NCI-H146 treated with DMSO at 0.1 percent for 48 hours (cell line): ENCODE measurements at regions not wholly inside any gene's neighbourhood (a gene's known extent, or its start where the extent isn't known, plus 50 kb on each side); places are given as distances from the start of the nearest gene placed in this dataset.

Experiments used
- DNase-seq: peaks from one replicate; lab custom pipeline; 2025; ENCODE audit not compliant: unreplicated experiment; lab: John Stamatoyannopoulos, UW

DNA sequence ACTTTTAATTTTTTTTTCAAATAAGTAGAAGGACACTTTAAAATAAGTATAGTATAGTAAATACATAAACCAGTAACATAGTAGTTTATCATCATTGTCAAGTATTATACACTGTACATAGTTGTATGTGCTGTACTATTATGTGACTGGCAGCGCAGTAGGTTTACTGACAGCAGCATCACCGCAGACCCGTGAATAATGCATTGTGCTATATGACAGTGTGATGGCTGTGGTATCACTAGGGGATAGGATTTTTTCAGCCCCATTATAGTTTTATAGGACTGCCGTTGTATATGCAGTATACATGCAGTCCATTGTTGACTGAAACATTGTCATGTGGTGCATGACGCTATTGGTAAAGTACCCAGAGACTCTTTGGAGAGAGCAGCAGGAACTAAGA, 306.5 kb downstream of the SQOR start:
- no peak for DNase-seq

DNA sequence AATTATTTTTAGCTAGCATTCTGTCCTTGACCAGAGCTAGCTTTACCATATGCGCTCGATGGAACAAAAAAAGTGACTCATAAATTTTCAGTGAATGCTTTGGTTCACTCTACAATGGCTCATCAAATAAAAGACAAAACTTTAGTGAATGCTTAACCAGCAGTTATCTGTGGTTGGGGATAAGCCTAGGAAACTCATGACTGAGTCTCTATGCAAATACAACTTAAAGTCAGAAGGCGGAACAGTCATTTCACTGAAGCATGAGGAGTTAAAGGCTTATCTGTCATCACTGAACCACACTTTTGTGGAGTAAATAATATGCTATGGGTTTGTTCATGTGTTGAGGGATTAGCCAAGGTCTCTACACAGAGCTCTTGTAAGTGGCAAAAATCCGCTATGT, 308.4 kb downstream of the SQOR start:
- DNase-seq = no peak

GRCh38 chr15:45946111-45946510, 311.3 kb downstream of the SQOR start:
- no peak for DNase-seq

- DNase-seq = no peak
Observed at GRCh38 chr15:45948181-45948621, 313.4 kb downstream of the SQOR start.

DNA sequence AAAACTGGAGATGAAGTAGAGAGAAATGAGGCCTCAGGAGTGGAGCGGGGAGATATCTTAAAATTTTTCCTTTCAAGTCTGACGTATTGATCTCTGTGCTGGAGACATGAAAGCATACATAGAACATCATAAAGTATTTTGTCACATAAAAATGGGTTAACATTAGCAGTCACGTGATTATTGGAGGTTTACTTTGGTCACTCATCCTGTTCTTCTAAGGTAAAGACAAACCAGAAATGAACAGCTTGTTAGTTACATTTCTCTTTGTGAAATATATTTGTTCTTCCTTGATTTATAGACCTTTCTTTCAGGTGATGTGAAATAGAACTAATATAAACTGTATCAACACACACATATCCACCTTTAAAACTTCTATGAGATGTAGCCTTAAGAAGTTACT, 324.1 kb downstream of the SQOR start:
- DNase-seq = no peak

DNA sequence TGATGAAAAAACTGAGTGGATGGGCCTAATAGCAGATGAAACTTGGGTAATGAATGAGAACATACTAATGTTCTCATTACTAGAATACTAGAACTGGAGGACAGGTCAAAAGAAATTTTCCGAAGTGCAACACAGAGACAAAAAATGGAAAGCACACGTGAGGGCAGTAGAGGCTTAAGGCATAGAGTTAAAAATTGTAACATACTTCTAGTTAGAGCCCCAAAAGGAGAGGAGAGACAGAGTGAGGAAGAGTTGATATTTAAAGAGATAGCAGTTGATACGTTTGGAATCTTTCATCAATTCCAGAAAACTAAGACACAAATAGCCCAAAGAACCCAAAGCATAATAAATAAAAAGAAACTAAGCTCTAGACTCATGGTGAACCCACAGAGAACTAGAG, 327.9 kb downstream of the SQOR start:
- DNase-seq = no peak

DNA sequence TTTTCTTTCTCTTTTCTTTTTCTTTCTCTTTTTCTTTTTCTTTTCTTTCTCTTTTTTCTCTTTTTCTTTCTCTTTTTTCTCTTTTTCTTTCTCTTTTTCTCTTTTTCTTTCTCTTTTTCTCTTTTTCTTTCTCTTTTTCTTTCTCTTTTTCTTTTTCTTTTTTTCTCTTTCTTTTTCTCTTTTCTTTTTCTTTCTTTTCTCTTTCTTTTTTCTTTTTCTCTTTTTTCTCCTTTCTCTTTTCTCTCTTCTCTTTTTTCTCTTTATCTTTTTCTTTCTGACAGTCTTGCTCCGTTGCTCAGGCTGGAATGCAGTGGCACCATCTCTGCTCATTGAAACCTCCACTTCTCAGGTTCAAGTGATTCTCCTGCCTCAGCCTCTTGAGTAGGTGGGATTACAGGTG, 335.7 kb downstream of the SQOR start:
- DNase-seq = no peak

GRCh38 chr15:45980366-45980765, 345.5 kb downstream of the SQOR start:
- no peak for DNase-seq

DNA sequence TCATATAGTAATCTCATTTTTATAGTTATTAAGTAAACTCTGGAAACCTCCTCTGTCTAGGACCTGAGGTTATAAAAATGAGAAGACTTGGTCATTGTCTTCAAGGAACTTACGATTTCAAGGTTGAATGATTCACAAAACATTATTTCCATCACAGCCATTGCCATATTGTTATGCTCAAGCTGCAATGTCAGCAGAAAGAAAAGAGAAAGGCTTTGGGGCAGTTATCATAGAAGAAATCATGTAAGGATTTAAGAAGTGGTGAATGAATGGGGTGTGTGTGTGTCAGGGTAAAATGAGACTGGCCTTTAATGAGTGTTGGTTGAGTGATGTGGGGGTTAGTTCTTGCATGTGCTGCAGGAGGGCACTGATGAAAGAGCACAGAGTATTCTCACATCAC, 346.8 kb downstream of the SQOR start:
- no peak for DNase-seq

DNA sequence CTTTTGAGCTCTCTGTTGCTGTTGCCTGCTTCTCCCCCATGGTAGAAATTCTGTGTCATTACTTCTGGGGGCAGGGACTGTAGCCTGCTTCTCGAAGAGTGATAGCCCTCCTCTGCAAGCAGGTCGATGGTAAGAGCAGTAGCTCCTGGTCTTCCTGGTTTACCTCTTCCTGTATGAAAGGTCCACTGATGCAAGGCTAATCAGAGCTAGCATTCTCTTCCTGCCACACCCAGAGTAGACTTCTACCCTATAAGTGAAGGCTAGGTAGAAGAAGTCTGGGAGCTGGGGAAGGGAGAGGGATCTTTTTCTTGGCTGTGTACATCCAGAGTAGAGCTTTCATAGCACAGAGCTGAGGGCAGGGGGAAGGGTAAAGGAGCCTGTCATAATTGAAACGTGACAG, 357.0 kb downstream of the SQOR start:
- DNase-seq = no peak

DNA sequence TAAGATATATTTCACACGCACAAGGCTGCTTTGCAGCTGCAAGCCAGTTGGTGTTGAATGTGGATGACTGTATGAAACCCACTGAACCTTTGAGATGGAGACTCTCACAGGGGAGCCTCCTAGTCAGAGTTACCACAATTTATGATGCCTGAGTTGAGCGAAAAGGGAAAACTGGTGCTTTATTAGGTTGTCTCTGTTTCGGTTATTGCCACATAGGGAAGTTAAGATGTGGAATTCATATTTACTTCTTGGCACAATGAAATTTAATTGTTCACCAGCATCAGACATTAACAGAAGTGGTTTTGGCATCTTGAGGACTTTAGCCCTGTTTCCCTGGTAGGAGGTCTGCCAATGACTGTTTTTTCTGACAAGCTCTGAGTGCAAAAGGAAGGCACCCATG, 358.2 kb downstream of the SQOR start:
- no peak for DNase-seq

DNA sequence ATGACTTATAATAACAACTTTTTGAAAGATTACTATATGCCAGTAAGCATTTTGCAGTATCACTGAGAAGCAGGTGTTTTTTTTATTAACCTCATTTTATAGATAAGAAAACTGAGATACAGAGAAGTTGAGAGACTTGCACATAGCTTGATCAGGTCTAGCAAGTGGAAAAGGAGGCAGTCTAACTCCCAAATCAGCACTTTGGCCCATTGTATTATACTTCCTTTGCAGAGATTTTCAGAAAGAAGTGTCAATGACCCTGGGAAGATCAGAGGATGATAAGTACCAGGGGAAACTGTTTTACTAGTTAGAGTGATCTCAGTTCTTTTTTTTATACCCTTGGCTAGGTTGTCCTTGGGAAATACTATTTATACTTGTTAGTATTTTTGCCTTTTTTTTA, 358.7 kb downstream of the SQOR start:
- no peak for DNase-seq

DNA sequence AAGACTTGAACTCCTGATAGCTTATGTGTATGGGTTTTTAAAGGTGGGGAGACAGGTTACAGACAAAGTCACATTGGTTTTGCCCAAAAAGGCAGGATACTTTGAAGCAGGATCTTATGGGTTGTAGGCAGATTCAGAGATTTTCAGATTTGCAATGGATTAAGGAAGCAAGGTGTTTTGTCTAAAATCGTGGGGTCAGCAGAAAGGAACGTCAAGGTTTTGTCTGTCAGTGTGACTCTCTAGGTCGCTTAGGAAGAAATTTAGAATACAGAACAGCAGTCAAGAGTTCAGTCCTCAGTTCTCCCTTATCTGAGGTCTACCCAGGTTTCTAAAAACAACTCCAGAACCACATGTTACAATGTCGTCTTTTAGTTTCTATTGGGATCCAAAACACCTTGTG, 361.0 kb downstream of the SQOR start:
- DNase-seq = no peak

DNA sequence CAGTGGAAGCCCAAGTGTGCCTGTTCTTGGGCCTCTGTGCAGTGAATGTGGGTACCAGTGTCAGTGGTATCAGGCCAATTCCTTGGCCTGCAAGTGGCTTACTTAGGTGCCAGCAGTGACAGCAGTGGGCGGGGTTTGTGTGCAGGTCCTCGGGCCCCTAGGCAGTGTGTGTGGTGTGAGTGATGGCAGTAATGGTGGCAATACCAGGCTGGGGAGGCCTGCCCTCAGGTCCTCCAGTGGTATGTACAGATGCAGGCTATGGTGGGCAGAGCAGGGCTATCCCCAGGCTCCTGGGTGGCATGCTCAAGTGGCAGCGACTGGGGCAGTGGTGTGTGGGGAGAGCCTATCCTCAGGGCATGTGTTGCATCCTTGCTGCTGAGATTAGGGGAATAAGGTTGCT, 379.7 kb downstream of the SQOR start:
- no peak for DNase-seq

- DNase-seq = no peak
Observed at GRCh38 chr15:46034755-46035154, 399.9 kb downstream of the SQOR start.

GRCh38 chr15:46039703-46040102, 404.9 kb downstream of the SQOR start:
- DNase-seq = no peak

DNA sequence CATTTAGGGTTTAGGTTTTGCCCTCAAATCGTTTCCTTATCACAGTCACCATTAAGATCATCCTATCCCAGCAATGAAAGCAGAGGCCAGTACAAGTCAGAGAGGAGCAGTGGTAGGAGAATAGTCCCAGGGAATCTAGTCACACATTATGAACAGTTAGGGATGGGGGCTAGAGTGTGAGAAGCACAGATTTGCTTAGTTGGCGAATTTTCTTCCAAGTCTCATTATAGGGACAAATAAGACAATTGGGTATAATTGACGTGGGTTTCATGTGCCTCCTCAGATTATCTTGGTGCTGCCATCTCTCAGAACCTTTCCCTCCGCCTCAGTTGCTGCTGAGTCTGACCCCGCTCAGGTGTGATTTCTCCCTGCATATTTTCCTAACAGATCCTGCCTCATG, 407.1 kb downstream of the SQOR start:
- DNase-seq = no peak

DNA sequence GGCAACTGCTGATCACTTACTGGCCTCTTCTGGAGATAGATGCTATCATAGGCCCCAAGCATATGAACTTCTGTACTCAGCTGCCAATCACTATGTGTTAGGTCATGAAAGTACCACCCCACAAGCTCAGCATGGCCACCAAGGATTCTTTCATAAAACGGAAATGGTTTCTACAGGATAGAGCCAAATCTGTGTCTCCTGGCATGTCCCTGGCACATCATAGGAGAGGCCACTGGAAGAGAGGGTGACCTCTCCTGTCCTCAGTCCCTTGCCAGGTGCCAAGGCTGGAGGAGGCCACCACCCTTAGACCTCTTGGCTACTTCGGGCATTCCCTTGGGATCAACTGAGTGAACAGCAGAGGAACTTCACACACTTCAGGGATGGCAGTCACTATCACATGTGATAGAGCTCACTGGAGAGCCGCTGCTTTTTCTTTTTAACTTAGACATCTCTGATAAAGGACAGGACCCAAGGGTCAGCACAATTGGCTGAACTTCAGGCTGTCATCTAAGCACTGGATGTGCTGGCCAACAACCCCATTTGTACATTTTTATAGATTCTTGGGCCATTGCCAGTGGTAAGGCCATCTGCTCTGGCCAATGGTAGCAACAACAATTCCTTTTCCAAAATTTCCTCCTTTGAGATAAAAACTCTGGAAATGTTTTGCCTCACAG, 425.2 kb downstream of the SQOR start:
- DNase-seq = no peak

DNA sequence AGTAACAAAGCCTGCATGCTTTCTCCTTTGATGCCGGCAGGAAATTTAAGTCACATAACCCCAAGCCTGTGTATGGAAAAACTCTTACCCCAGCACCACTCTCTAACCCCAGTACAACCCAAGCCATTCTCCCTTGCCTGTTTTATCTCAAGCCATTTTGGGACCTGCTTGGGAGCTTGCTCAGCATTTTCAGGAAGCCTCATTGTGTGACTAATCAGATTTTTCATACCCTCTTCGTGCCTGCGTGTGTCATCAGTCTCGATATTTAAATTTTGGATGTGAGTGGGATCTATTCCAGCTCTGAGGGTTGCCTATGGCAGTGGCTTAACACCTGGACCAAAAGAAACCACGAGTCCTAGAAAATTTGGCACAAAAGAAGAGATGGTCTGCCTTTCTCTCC, 426.2 kb downstream of the SQOR start:
- no peak for DNase-seq

DNA sequence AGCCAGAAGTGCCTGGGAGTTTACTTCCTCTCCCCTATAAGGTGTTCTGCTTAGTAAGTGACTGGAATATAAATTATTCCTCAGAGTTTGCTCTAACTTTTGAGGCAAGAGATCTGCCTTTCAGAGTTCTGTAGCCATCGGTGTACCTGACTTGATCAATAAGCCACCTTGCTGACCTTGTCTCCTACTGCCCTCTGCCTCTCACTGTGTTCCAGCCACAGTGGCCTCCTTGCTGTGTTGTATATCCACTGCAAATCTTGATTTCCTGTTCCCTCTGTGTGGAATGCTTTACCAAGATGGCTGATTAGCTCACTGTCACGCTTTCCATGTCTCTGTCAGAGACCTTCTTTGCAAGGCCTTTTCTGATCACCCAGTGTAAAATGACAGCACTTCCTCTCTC, 442.4 kb downstream of the SQOR start:
- no peak for DNase-seq

GRCh38 chr15:46079046-46079445, 444.2 kb downstream of the SQOR start:
- DNase-seq = no peak

- peak; percentile 76 for DNase-seq
Observed at GRCh38 chr15:46080016-46080415, 445.2 kb downstream of the SQOR start.
